ENCODE measurements at regions not wholly inside any gene's neighbourhood (a gene's known extent, or its start where the extent isn't known, plus 50 kb on each side); places are given as distances from the start of the nearest gene placed in this dataset.

- H3K27ac ChIP-seq (ENCODE audit: low read depth): no peak overlapping the region
- no peak for DNase-seq (ENCODE audit: extremely low spot score)
- WGBS: 77% methylated on average over 1 of the region's 1 CpG
- no peak overlapping the region for H3K4me3 ChIP-seq (ENCODE audit: low read depth, low read length)
- no peaks in the 10 kb centered on the region for H3K4me1 ChIP-seq (ENCODE audit: insufficient read depth)
- H3K36me3 ChIP-seq (ENCODE audit: insufficient read depth): no peaks in the 10 kb centered on the region
Observed at GRCh38 chr9:102113191-102113590, 374.7 kb upstream of the GRIN3A start.

- Histone ChIP-seq H3K4me3 (ENCODE audit: low read depth, low read length) (no peak overlapping the region), H3K36me3 (ENCODE audit: insufficient read depth) (no peaks in the 10 kb centered on the region), H3K4me1 (ENCODE audit: insufficient read depth) (no peaks in the 10 kb centered on the region), H3K27ac (ENCODE audit: low read depth) (no peak overlapping the region)
- 34% methylated on average over 1 of the region's 1 CpG for WGBS
- DNase-seq (ENCODE audit: extremely low spot score): no peak
Observed at GRCh38 chr9:102106439-102106838, 368.0 kb upstream of the GRIN3A start.

GRCh38 chr9:102101723-102102122, 363.3 kb upstream of the GRIN3A start:
- H3K36me3 ChIP-seq (ENCODE audit: insufficient read depth): no peaks in the 10 kb centered on the region
- H3K4me1 ChIP-seq (ENCODE audit: insufficient read depth): no peaks in the 10 kb centered on the region
- no peak overlapping the region for H3K27ac ChIP-seq (ENCODE audit: low read depth)
- H3K4me3 ChIP-seq (ENCODE audit: low read depth, low read length): no peak overlapping the region
- DNase-seq (ENCODE audit: extremely low spot score): no peak

- Histone ChIP-seq H3K36me3 (ENCODE audit: insufficient read depth) (no peaks in the 10 kb centered on the region), H3K4me3 (ENCODE audit: low read depth, low read length) (no peak overlapping the region), H3K27ac (ENCODE audit: low read depth) (no peak overlapping the region), H3K4me1 (ENCODE audit: insufficient read depth) (no peaks in the 10 kb centered on the region)
- WGBS: 38% methylated on average over 2 of the region's 2 CpGs
- DNase-seq (ENCODE audit: extremely low spot score): no peak
Observed at GRCh38 chr9:102087141-102087540, 348.7 kb upstream of the GRIN3A start.

GRCh38 chr9:102085548-102085947, 347.1 kb upstream of the GRIN3A start:
- Histone ChIP-seq H3K4me1 (ENCODE audit: insufficient read depth) (no peaks in the 10 kb centered on the region), H3K27ac (ENCODE audit: low read depth) (no peak overlapping the region), H3K36me3 (ENCODE audit: insufficient read depth) (no peaks in the 10 kb centered on the region), H3K4me3 (ENCODE audit: low read depth, low read length) (no peak overlapping the region)
- DNase-seq (ENCODE audit: extremely low spot score): no peak

GRCh38 chr9:102072059-102072764, 333.8 kb upstream of the GRIN3A start:
- Histone ChIP-seq H3K27ac (ENCODE audit: low read depth) (no peak overlapping the region), H3K4me1 (ENCODE audit: insufficient read depth) (no peaks in the 10 kb centered on the region), H3K4me3 (ENCODE audit: low read depth, low read length) (no peak overlapping the region), H3K36me3 (ENCODE audit: insufficient read depth) (no peaks in the 10 kb centered on the region)
- DNase-seq (ENCODE audit: extremely low spot score): no peak
- WGBS: 45% methylated on average over 9 of the region's 9 CpGs

GRCh38 chr9:102069969-102070368, 331.5 kb upstream of the GRIN3A start:
- no peaks in the 10 kb centered on the region for H3K4me1 ChIP-seq (ENCODE audit: insufficient read depth)
- WGBS: 80% methylated on average over 1 of the region's 1 CpG

GRCh38 chr9:102054811-102055210, 316.4 kb upstream of the GRIN3A start:
- 72% methylated on average over 2 of the region's 2 CpGs for WGBS

More at GRCh38 chr9:102069969-102070368, 331.5 kb upstream of the GRIN3A start:
- Histone ChIP-seq H3K27ac (ENCODE audit: low read depth) (no peak overlapping the region), H3K36me3 (ENCODE audit: insufficient read depth) (no peaks in the 10 kb centered on the region), H3K4me3 (ENCODE audit: low read depth, low read length) (no peak overlapping the region)
- DNase-seq (ENCODE audit: extremely low spot score): no peak

GRCh38 chr9:102049586-102050246, 311.3 kb upstream of the GRIN3A start:
- no peak overlapping the region for H3K27ac ChIP-seq (ENCODE audit: low read depth)
- WGBS: 67% methylated on average over 4 of the region's 4 CpGs

More at GRCh38 chr9:102054811-102055210, 316.4 kb upstream of the GRIN3A start:
- Histone ChIP-seq H3K36me3 (ENCODE audit: insufficient read depth) (no peaks in the 10 kb centered on the region), H3K4me1 (ENCODE audit: insufficient read depth) (no peaks in the 10 kb centered on the region), H3K4me3 (ENCODE audit: low read depth, low read length) (no peak overlapping the region), H3K27ac (ENCODE audit: low read depth) (no peak overlapping the region)
- no peak for DNase-seq (ENCODE audit: extremely low spot score)

GRCh38 chr9:102047549-102047948, 309.1 kb upstream of the GRIN3A start:
- no peaks in the 10 kb centered on the region for H3K4me1 ChIP-seq (ENCODE audit: insufficient read depth)
- no peak overlapping the region for H3K4me3 ChIP-seq (ENCODE audit: low read depth, low read length)
- DNase-seq (ENCODE audit: extremely low spot score): no peak
- no peaks in the 10 kb centered on the region for H3K36me3 ChIP-seq (ENCODE audit: insufficient read depth)
- no peak overlapping the region for H3K27ac ChIP-seq (ENCODE audit: low read depth)
- 34% methylated on average over 3 of the region's 3 CpGs for WGBS

More at GRCh38 chr9:102049586-102050246, 311.3 kb upstream of the GRIN3A start:
- H3K36me3 ChIP-seq (ENCODE audit: insufficient read depth): no peaks in the 10 kb centered on the region
- no peak overlapping the region for H3K4me3 ChIP-seq (ENCODE audit: low read depth, low read length)
- H3K4me1 ChIP-seq (ENCODE audit: insufficient read depth): no peaks in the 10 kb centered on the region
- no peak for DNase-seq (ENCODE audit: extremely low spot score)

GRCh38 chr9:102044133-102044532, 305.7 kb upstream of the GRIN3A start:
- Histone ChIP-seq H3K4me1 (ENCODE audit: insufficient read depth) (no peaks in the 10 kb centered on the region), H3K27ac (ENCODE audit: low read depth) (no peak overlapping the region), H3K4me3 (ENCODE audit: low read depth, low read length) (no peak overlapping the region), H3K36me3 (ENCODE audit: insufficient read depth) (no peaks in the 10 kb centered on the region)
- DNase-seq (ENCODE audit: extremely low spot score): no peak
- 77% methylated on average over 1 of the region's 1 CpG for WGBS

GRCh38 chr9:102038006-102038405, 299.6 kb upstream of the GRIN3A start:
- Histone ChIP-seq H3K4me3 (ENCODE audit: low read depth, low read length) (no peak overlapping the region), H3K36me3 (ENCODE audit: insufficient read depth) (no peaks in the 10 kb centered on the region), H3K4me1 (ENCODE audit: insufficient read depth) (no peaks in the 10 kb centered on the region), H3K27ac (ENCODE audit: low read depth) (no peak overlapping the region)
- 62% methylated on average over 1 of the region's 1 CpG for WGBS
- DNase-seq (ENCODE audit: extremely low spot score): no peak

- Histone ChIP-seq H3K4me3 (ENCODE audit: low read depth, low read length) (no peak overlapping the region), H3K4me1 (ENCODE audit: insufficient read depth) (no peaks in the 10 kb centered on the region), H3K36me3 (ENCODE audit: insufficient read depth) (no peaks in the 10 kb centered on the region), H3K27ac (ENCODE audit: low read depth) (no peak overlapping the region)
- DNase-seq (ENCODE audit: extremely low spot score): no peak
Observed at GRCh38 chr9:102035929-102036328, 297.5 kb upstream of the GRIN3A start.

- Histone ChIP-seq H3K27ac (ENCODE audit: low read depth) (no peak overlapping the region), H3K4me1 (ENCODE audit: insufficient read depth) (no peaks in the 10 kb centered on the region), H3K4me3 (ENCODE audit: low read depth, low read length) (no peak overlapping the region), H3K36me3 (ENCODE audit: insufficient read depth) (no peaks in the 10 kb centered on the region)
- DNase-seq (ENCODE audit: extremely low spot score): no peak
Observed at GRCh38 chr9:102032614-102033013, 294.2 kb upstream of the GRIN3A start.
